HG02885 (cell line): ENCODE measurements at regions not wholly inside any gene's neighbourhood (a gene's known extent, or its start where the extent isn't known, plus 50 kb on each side); places are given as distances from the start of the nearest gene placed in this dataset.
"Not testable (repeated sequence)": the region's sequence is repeated elsewhere in the genome, so short reads cannot be mapped to it uniquely, and the experiment has no call there.

ENCODE experiments used
- ATAC-seq: cut with Tn5 transposase; IDR thresholded peaks from one replicate; pipeline ENCODE4 v1.9.1; 2021; ENCODE audit warnings: mild to moderate bottlenecking; ENCODE audit not compliant: unreplicated experiment, poor library complexity

DNA sequence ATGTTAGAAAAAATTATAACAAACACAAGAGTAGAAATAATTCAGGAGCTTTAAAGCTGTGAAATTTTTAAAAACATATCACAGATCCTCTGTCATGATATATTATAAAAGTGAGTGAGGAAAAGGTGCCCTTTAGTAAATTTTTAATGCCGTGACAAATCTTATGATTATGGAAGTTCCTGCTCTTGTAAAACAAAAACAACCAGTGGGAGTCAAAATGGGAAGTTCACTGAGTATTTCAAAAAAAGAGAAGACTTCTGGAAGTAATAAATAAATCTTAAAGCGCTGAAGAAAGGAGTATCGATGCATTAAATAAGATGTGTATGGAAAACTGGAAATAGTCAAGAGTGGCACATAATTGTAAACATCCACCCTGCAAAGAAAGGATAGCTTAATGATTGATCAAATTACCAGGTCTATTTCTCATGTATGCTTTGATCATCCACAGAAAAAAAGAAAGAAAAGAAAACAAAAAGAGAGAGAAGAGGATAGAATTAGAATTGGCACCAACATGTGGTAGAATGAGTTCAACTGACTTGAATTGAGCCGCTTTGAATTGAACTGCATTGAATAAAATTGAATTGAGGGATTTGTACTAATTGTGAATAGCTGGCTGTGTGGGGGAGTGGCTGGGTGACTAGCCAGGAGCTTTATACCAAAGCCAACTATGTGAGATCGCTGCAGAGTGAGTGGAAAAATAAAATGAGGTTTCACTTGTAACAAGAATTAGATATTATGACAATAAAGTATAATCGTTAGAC lies 647.6 kb upstream of the SPRY2 start:
- ATAC-seq: no peak

DNA sequence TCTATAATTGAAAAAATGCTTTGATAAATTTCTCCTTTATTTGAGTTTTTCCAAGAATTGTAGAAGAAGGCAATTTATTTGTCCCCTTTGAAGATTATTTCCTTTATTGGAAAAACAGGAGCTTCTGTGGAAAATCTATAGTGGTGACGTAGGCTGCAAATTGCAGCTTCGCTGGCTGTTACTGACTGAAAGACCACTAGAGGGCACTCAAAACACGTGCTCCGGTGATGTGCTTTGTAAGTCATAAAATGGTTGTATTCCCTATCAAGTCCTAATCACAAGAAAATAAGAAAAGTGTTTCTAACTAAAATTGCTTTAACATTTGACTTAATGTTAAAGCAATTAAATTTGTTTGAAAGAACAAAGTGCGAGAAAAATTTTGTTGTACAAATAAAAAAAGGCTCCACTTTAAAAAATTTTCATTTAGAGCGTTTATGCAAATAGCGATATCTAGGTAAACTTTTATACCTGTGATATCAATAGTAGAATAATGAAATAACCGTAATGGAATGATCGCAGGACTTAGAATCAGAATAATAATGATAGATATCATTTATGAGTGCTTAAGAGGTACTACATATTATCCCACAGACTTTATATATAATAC lies 638.2 kb upstream of the SPRY2 start:
- ATAC-seq: peak; percentile 97

DNA sequence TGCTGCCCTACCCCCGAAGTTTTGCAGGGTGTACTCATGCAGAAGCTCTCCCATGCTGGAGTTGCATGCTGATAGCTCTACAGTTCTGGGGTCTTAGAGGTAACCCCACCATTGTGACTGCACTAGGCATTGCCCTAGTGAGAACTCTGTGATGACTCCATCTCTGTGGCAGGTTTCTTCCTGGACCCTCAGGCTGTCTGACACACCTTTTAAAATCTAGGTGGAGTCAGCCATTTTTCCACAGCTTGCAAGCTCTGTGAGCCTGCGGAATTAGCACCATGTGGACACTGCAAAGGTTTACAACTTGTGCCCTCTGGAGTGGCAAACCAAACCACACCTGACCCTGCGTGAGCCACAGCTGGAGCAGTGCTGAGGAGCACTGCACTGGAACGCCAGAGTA lies 636.2 kb upstream of the SPRY2 start:
- no peak for ATAC-seq

DNA sequence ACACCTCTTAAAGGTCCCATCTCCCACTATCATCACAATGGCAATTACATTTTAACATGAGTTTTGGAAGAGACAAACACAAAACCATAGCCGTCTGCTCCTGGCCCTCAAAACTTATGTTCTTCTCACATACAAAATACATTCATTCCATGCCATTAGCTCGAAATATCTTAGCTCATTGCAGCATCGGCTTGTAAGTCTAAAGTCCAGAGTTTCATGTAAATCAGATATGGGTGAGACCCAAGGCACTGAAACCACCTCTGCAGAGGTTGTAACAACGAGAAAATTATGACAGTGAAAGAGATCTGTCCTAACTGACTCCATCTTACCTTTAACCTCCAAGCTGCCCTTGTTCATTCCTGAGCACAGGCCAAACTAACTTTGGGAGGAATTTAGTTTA lies 635.0 kb upstream of the SPRY2 start:
- no peak for ATAC-seq

DNA sequence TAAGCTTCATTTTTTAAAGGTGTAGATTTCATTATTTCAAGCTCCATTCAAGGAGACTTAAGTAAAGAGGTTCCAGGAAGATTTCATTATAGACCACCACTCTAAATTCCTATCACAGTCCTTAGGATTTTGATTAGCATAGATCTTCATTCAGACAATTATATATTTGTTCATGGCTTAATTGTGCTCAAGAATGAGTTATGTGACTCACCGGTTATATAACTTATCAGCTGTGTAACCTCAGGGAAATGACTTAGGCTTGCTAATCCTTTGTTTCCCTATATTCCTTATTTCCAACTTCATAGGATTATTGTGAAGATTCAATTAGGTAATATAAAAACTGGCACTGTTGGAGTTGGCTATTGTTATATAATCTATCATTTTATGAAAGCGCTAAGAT lies 632.8 kb upstream of the SPRY2 start:
- no peak for ATAC-seq

DNA sequence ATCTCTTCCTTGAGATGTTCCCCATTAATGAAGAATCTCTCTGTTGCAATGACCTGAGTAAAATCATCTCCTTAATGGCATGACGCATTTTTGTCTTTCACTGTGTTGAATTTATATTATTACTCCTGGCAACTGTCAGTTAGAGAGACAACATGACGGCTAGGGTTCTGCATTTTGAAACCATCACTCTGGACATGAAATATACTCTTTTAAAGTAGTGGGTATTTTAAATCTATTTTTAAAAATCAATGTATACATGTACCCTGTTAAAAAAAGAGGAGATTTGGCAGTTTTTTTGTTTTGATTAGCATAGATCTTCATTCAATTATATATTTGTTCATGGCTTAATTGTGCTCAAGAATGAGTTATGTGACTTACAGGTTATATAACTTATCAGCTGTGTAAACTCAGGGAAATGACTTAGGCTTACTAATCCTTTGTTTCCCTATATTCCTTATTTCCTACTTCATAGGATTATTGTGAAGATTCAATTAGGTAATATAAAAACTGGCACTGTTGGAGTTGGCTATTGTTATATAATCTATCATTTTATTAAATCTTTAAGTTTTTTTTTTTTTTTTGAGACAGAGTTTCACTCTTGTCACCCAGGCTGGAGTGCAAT lies 632.0 kb upstream of the SPRY2 start:
- no peak for ATAC-seq

DNA sequence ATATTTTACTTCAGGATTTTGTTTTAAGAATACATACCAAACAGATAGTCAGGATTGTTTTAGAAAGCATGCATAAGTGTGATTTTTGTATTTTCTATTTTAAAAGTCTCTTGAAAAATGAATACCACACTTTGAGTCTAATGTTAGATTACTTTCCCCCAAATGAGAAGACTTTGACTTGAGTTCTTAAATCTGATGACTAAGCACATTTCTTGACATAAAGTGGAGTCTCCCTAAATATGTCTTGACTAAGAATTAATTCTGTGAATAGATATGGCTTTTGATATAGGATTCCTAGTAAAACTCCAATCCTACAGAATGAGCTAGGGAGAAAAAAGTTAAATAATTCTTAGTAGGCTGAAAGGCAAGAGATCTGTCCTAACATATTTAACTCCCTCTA lies 624.2 kb upstream of the SPRY2 start:
- no peak for ATAC-seq

DNA sequence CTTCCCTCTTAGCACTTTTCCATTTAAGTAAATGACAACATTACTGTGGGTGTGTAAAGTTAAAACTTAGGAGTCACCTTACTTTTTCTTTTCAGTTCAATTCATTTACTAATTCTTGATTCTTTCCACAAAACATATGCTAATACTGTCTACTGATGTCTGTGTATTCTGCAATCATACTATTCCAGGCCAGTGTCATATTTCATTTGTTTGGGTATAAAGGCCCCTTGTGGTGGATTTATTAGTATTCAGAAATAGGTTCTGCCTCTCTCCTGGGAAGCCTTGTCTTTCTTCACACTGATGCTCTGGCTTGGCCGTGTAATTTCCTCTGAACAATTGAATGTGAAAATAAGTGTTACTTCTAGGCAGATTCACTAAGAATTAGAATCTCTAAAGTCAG lies 621.9 kb upstream of the SPRY2 start:
- no peak for ATAC-seq

DNA sequence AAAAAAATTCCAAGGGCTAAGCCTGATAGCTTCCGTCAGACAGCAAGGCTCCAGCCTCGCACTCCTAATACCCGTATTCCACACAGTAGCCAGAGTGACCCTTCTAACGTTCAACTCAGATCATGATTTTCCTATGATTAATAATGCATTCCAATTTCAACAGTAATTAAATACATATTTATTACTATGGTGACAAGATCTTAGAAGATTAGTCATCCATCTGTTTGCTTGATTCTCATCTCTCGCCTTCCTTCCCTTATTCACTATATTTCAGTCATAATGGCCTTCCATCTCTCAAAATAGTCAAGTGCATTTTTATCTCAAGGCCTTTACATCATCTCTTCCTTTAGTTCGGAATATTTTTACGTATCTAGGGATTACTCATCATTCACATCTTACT lies 621.2 kb upstream of the SPRY2 start:
- no peak for ATAC-seq

DNA sequence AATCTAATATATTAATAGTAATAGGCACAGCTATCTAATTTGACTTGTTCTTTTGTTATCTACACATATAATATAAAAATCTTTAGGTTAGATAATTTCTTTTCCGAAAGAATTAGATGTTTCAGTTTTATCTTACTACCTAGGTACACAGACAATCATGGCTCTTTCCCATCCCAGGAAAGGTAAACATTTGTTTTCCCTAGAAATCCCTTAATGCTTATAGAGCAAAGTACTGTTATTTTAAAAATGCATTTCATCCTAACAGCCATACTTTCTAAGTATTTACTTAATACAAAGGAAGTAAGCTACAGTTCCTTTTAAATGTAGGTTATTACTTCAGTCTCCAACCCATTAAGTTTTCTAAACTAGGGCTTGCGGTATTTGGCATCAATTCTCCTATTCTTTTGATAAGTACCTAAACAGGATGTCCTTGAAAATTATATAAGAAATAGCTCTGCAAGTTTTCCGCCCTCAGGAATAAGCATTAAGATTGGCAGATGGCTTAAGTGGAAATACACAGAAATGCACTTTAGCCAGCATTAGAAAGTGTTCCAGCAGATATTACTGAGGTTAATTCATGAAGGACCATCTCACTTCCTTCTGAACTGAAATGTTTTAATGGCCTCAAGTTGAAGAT lies 616.2 kb upstream of the SPRY2 start:
- ATAC-seq: no peak

DNA sequence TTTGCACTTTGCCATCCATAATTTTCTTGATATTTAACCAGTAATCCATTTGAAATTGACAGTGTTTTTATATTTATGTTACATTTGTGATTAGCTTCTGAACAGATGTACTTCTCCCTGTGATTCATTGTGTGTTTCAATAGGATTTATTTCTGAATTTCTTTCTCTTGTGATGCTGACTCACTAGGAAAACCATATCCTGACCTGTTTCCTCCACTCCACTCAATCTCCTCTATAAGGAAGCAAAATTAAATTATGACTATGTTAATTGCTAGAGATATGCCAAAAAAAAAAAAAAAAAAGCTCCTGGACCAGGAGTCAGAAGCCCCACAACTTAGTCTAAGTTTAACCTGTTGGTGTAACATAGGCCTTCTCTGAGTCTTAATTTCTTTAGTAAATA lies 614.6 kb upstream of the SPRY2 start:
- no peak for ATAC-seq

DNA sequence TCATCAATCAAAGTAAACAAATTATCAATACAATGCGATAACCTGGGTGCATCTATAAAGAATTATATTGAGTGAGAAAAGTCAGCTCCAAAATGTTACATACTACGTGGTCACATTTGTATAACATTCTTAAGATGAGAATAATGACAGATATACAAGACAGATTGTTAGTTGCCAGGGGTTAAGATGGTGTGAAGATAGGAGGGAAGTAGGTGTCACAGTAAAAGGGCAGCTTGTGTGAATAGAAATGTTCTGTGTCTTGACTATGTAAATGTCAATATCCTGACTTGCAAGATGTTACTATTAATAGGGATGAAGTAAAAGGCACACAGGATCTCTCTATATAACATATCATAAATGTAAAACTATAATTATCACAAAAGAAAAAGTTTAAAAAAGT lies 611.2 kb upstream of the SPRY2 start:
- ATAC-seq: no peak

DNA sequence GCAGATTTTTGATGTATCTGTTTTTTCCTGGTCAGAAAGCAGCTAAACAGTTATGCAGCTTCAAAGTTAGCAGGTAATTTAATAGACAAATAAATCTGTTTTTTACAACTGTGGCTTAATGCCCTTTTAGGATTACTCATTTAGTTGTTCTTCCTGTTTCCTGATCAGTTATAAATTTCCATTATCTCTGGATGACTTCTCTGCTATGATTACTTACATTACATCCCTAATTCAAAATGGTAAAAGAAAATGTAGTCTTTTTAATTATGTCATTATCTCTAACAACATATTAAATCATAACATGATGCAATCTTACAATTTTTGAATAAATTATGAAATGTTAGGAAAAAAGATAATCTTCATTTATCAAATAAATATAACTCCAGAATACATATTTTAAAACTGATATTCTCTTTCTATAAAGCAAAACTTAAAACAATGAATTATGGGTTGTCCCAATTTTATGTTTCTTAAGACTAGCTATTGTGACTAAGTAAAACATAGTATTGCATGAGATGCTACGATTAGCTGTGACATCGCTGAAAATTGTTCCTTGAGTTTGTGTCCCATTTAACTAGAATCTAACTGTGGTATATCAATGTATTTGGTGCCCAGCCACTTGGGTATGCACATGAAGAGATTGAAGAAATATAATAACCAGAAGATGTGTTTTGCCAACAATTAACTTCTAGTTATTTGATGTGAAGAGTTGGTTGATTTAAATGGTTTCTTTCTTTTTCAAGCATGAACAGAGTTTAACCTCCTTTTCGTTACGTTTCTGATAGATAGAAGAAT lies 605.3 kb upstream of the SPRY2 start:
- no peak for ATAC-seq

DNA sequence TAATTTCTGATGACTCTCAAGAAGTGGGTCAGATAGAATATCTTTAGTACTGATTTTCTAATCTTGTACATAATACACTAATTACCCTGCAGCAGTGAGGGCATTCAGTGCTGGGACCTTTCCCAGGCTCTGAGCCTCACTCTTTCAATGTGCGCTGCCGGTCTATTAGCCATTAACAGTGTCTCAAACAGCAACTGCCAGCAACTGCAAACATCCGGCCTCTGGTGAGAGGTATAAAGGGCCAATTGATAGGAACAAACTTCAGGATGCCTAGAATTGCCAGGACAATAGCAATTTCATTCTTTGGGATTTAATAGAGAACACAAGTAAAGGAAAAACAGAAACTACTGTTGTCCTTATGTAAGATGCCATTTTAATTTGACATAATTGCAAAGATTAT lies 604.4 kb upstream of the SPRY2 start:
- ATAC-seq: no peak

DNA sequence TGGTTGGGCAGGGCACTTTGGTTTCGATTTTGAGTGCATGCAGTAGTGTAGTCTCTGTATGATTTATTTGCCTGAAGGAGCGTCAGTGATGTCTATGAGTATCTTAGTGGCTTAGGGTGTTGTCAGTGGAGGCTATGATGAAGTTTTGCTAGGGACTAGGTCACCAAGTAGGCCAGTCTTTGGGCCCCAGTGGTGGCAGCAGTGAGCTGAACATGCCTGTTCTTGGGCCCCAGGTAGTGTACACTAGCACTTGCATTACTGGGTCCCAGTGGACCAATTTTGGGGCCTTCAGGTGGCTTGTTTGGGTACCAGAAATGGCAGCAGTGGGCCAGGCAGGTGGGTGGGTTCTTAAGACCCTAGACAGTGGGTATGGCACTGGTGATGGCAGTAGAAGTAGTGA lies 598.7 kb upstream of the SPRY2 start:
- no peak for ATAC-seq

DNA sequence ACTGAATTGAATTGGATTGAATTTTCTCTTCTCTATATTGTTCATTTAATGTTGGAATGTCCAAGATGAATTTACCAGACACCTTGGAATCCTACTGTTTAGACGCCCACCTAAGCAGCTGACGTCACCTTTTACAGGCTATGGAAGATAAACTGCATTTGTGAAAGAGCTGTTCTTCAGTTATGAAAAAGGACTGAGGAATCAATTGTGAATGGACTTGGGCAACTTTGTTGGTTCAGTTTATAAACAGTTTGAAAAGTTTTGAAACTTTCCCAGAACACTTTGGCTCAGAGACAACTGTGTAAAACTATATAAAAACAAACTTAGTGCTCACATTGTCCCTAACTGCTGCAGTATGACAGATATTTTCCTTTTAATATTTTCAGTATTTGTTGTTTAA lies 590.8 kb upstream of the SPRY2 start:
- ATAC-seq: no peak

DNA sequence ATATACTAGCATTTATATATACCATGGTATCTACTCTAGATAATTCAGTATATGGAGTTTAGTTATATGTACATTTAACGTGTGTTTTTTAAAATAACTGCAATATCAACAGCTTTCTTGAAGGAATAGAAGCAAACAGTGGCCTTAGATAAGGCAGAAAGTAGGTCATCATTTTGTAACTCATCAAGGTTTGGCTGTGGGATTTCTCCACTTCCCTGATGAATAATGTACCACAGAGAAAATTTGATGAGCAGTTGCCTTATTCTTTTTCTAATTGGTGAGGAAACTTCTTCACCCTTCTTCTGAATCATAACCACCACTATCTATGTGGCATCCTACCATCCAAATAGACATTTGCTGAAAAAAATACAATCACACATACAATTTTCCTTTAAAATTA lies 590.2 kb upstream of the SPRY2 start:
- no peak for ATAC-seq

DNA sequence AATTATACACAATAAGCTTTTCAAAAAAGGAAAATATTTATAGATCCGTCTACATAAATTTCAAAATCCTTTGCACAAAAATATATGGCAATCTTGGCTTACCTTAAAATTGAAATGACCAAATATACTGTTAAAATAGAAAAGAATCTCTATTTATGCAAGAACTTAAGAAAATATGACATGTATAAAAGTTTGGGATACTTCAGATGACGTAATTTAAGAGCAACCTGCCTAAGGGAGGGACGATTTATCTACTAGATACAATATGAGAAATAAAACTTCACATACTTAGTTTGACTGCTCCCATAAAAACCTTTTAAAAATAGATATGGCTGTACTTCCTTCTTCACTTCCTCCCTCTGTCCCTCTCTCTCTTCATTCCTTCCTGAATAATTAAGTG lies 587.3 kb upstream of the SPRY2 start:
- no peak for ATAC-seq

DNA sequence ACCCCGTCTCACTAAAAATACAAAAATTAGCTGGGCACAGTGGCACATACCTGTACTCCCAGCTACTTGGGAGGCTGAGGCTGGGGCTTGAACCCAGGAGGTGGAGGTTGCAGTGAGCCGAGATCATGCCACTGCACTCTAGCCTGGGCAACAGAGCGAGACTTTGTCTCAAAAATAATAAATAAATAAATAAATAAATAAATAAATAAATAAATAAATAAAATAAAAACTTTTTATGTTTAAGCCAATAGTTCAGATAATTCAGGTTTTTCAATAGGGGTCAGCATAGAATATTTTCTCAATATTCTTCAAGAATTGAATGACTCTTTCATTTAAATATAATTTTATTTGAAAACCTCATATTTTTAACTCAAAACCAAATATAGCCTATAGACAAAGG lies 585.1 kb upstream of the SPRY2 start:
- not testable (repeated sequence) for ATAC-seq

DNA sequence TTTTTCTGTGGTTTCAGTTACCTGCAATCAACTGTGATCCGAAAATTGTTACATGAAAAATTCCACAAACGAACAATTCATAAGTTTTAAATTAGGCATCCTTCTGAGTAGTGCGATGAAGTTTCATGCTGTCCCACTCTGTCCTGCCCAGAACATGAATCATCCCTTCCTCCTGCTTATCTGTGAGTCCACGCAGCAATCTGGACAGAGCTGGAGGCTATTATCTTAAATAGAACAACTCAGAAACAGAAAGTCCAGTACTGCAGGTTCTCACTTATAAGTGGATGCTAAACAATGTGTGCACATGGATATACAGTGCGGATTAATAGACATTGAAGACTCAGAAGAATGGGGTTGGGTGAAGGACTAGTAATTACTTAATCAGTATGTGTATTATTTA lies 583.7 kb upstream of the SPRY2 start:
- ATAC-seq: no peak

DNA sequence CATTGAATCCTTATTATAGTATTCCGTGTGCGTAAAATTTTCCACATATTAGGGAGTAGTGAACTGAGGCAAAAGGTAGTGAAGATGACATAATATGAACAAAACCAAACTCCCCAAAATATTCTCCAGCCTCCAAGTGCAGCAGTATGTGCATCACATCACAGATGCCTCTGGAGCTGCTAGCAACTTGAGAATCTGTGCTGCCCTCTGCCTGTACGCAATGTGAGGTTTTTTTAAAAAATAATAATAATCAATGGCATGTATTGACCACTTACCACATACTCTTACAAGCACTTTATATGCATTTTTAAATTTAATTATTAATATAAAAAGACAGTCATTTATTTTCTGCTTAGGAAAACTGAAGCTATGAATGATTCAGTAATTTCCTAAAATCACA lies 583.0 kb upstream of the SPRY2 start:
- no peak for ATAC-seq
